ENCODE measurements at regions not wholly inside any gene's neighbourhood (a gene's known extent, or its start where the extent isn't known, plus 50 kb on each side); places are given as distances from the start of the nearest gene placed in this dataset.
"Not testable (repeated sequence)": the region's sequence is repeated elsewhere in the genome, so short reads cannot be mapped to it uniquely, and the experiment has no call there.

GRCh38 chr21:15281714-15282113 is 216.9 kb upstream of the NRIP1 start:
- no peak for DNase-seq

GRCh38 chr21:15282665-15283064 is 217.9 kb upstream of the NRIP1 start:
- DNase-seq, result no peak

GRCh38 chr21:15283138-15283537 is 218.3 kb upstream of the NRIP1 start:
- no peak for DNase-seq

- DNase-seq, result no peak
Measured at GRCh38 chr21:15283789-15284188, 219.0 kb upstream of the NRIP1 start.

GRCh38 chr21:15285556-15285955 is 220.8 kb upstream of the NRIP1 start:
- no peak for DNase-seq

GRCh38 chr21:15289246-15289645 is 224.4 kb upstream of the NRIP1 start:
- no peak for DNase-seq

GRCh38 chr21:15289896-15290841 is 225.4 kb upstream of the NRIP1 start:
- no peak for DNase-seq

- no peak for DNase-seq
Measured at GRCh38 chr21:15291621-15292266, 226.9 kb upstream of the NRIP1 start.

- DNase-seq, result no peak
Measured at GRCh38 chr21:15293240-15293639, 228.4 kb upstream of the NRIP1 start.

- no peak for DNase-seq
Measured at GRCh38 chr21:15295875-15296274, 231.1 kb upstream of the NRIP1 start.

- DNase-seq, result no peak
Measured at GRCh38 chr21:15297824-15298223, 233.0 kb upstream of the NRIP1 start.

- DNase-seq, result no peak
Measured at GRCh38 chr21:15298306-15298705, 233.5 kb upstream of the NRIP1 start.

GRCh38 chr21:15298755-15299154 is 234.0 kb upstream of the NRIP1 start:
- not testable (repeated sequence) for DNase-seq

GRCh38 chr21:15300131-15300530 is 235.3 kb upstream of the NRIP1 start:
- no peak for DNase-seq

GRCh38 chr21:15301014-15301413 is 236.2 kb upstream of the NRIP1 start:
- no peak for DNase-seq

- no peak for DNase-seq
Measured at GRCh38 chr21:15301736-15302135, 236.9 kb upstream of the NRIP1 start.

- DNase-seq, result no peak
Measured at GRCh38 chr21:15306271-15306670, 241.5 kb upstream of the NRIP1 start.

GRCh38 chr21:15308333-15308732 is 243.5 kb upstream of the NRIP1 start:
- no peak for DNase-seq

- DNase-seq, result no peak
Measured at GRCh38 chr21:15309022-15309590, 244.3 kb upstream of the NRIP1 start.

GRCh38 chr21:15309721-15310120 is 244.9 kb upstream of the NRIP1 start:
- DNase-seq, result no peak

GRCh38 chr21:15311510-15311909 is 246.7 kb upstream of the NRIP1 start:
- no peak for DNase-seq

GRCh38 chr21:15317034-15317433 is 252.2 kb upstream of the NRIP1 start:
- DNase-seq, result not testable (repeated sequence)

GRCh38 chr21:15319727-15320126 is 254.9 kb upstream of the NRIP1 start:
- DNase-seq, result no peak

GRCh38 chr21:15324542-15324941 is 259.7 kb upstream of the NRIP1 start:
- no peak for DNase-seq
